KMS-11 (cell line): ENCODE measurements at regions not wholly inside any gene's neighbourhood (a gene's known extent, or its start where the extent isn't known, plus 50 kb on each side); places are given as distances from the start of the nearest gene placed in this dataset.

Experiments
- H2AFZ ChIP-seq: fragments of 200-600 bp; sonication (generic); 2 replicates; pipeline ENCODE4 v1.6.1; 2016; ENCODE audit warnings: antibody characterized with exemption, mixed run types, low read depth
- H3K27ac ChIP-seq: fragments of 200-600 bp; sonication (generic); 2 replicates; pipeline ENCODE4 v1.6.1; 2016; ENCODE audit warnings: mild to moderate bottlenecking, mixed run types
- H3K27me3 ChIP-seq: fragments of 200-600 bp; sonication (generic); 2 replicates; pipeline ENCODE4 v1.6.1; 2017; ENCODE audit warnings: mild to moderate bottlenecking, low read depth, mixed run types, moderate library complexity; ENCODE audit not compliant: insufficient read depth
- H3K36me3 ChIP-seq: fragments of 200-600 bp; sonication (generic); 2 replicates; pipeline ENCODE4 v1.6.1; 2017; ENCODE audit warnings: mild to moderate bottlenecking, mixed run types; ENCODE audit not compliant: insufficient read depth
- H3K4me1 ChIP-seq: fragments of 200-600 bp; sonication (generic); 2 replicates; pipeline ENCODE4 v1.6.1; 2016; ENCODE audit warnings: mild to moderate bottlenecking, low read depth, mixed run types; ENCODE audit not compliant: poor library complexity, severe bottlenecking
- H3K4me2 ChIP-seq: fragments of 200-600 bp; sonication (generic); 2 replicates; pipeline ENCODE4 v1.7.0; 2016; ENCODE audit warnings: mild to moderate bottlenecking, mixed run types
- H3K4me3 ChIP-seq: fragments of 200-600 bp; sonication (generic); IDR thresholded peaks from 2 replicates; pipeline ENCODE4 v1.6.1; 2017; ENCODE audit warnings: low read depth, low read length, mixed read lengths; ENCODE audit not compliant: insufficient read depth
- H3K79me2 ChIP-seq: fragments of 200-600 bp; sonication (generic); 2 replicates; pipeline ENCODE4 v1.6.1; 2016; ENCODE audit warnings: low read depth, mixed run types; ENCODE audit not compliant: insufficient read depth
- H3K9ac ChIP-seq: fragments of 200-600 bp; sonication (generic); 2 replicates; pipeline ENCODE4 v1.6.1; 2016; ENCODE audit warnings: mild to moderate bottlenecking, mixed run types
- H4K20me1 ChIP-seq: fragments of 200-600 bp; sonication (generic); 2 replicates; pipeline ENCODE4 v1.6.1; 2016; ENCODE audit warnings: mild to moderate bottlenecking, mixed run types; ENCODE audit not compliant: insufficient read depth
- TF ChIP-seq, protein P1 (sequence below): fragments of 200-600 bp; sonication (generic); conservative IDR thresholded peaks from 2 replicates; pipeline ENCODE4 v1.6.1; 2017; ENCODE audit warnings: low read depth, mild to moderate bottlenecking, antibody characterized with exemption, low read length, moderate library complexity, mixed read lengths

DNA sequence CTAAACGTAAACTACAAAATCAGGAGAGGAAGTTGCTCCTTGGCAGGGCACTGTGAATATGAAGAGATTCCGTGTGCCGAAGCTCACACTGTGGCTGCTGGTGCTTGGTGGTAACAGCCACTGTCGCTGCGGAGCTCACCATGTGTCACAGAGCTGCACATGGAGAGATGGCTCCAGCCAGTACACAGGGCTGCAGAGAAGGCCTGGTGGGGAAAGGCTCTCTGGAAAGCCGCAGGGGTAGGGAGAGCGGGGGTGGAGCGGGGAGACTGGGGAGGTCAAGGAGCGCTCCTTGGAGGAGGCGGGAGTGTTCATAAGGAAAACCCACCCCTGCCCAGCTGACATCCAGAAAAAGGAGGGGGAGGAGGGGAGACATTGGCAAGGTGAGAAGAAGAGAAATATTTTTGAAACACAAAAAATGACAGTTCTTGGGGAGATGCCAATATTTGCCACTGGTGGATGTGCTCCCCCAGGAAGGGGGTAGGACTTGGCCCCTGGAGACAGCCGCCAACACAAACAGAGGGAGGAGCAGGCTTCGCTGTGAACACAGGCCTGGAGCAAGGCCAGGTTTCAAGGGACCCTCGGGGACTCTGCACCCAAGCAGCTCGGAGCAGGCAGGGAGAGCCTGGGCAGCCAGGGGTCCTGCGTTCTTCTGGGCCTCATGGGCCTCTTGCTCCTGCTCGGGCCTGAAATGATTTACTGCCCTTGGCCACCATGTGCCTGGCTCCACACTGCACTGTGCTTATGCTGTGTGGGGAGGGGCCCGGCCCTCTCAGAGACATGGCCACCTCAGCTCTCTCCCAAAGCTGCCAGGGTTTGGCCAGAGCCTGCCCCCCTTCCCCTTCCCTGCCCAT, 102.6 kb upstream of the GLI2 start:
- no peaks in the 10 kb centered on the region for H3K36me3 ChIP-seq
- no peaks in the 10 kb centered on the region for H4K20me1 ChIP-seq
- H3K4me3 ChIP-seq, result no peak overlapping the region
- H2AFZ ChIP-seq, result no peak overlapping the region
- no peak overlapping the region for H3K9ac ChIP-seq
- H3K79me2 ChIP-seq, result no peaks in the 10 kb centered on the region
- H3K4me1 ChIP-seq, result no peaks in the 10 kb centered on the region
- TF ChIP-seq, protein P1, sequence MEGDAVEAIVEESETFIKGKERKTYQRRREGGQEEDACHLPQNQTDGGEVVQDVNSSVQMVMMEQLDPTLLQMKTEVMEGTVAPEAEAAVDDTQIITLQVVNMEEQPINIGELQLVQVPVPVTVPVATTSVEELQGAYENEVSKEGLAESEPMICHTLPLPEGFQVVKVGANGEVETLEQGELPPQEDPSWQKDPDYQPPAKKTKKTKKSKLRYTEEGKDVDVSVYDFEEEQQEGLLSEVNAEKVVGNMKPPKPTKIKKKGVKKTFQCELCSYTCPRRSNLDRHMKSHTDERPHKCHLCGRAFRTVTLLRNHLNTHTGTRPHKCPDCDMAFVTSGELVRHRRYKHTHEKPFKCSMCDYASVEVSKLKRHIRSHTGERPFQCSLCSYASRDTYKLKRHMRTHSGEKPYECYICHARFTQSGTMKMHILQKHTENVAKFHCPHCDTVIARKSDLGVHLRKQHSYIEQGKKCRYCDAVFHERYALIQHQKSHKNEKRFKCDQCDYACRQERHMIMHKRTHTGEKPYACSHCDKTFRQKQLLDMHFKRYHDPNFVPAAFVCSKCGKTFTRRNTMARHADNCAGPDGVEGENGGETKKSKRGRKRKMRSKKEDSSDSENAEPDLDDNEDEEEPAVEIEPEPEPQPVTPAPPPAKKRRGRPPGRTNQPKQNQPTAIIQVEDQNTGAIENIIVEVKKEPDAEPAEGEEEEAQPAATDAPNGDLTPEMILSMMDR, result no peak
- H3K4me2 ChIP-seq, result no peak overlapping the region
- H3K27me3 ChIP-seq, result no peaks in the 10 kb centered on the region
- no peak overlapping the region for H3K27ac ChIP-seq

DNA sequence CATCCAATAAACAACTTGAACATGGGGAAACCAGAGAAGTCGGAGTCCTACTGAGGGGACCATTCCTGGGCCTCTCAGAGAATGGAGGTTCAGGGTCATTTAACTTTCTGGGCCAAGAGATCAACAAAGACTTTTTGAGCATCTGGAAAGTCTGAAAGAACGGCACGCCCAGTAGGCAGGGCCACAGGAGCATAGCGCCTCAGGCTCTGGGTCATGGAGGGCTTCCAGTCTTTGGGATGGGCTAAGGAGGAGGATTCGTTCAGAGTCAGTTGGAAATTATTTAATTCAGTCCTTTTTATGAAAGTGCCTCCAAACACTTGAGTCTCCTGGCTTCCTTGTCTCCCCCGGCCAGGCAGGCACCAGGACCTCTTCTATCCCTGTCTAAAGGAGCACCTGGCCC, 101.1 kb upstream of the GLI2 start:
- Histone ChIP-seq H3K27me3 (no peaks in the 10 kb centered on the region), H3K9ac (no peak overlapping the region), H2AFZ (no peak overlapping the region), H4K20me1 (no peaks in the 10 kb centered on the region), H3K27ac (no peak overlapping the region), H3K4me1 (no peaks in the 10 kb centered on the region), H3K36me3 (no peaks in the 10 kb centered on the region), H3K4me3 (no peak overlapping the region), H3K4me2 (no peak overlapping the region), H3K79me2 (no peaks in the 10 kb centered on the region)
- TF ChIP-seq, protein P1, result no peak

DNA sequence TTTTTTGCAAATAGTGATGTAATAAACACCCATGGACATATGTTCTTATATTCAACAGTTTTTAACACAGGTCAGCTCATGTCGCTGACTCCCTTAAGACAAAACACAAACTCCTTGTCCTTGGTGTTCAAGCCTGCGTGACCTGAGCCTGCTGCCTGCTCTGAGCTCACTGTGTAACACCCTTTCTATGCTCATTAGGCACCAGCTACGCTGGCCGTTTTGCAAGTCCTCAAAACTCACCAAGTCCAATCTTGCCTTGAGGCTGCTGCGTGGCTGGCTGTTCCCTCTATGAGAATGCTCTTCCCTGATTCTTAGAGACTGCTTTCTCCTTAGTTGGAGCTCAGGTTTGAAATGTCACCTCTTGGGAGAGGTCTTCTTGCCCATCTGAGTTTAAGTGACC, 100.5 kb upstream of the GLI2 start:
- no peak overlapping the region for H3K9ac ChIP-seq
- H3K4me1 ChIP-seq, result no peaks in the 10 kb centered on the region
- no peaks in the 10 kb centered on the region for H3K36me3 ChIP-seq
- TF ChIP-seq, protein P1, result no peak
- H3K4me3 ChIP-seq, result no peak overlapping the region
- no peak overlapping the region for H2AFZ ChIP-seq
- no peak overlapping the region for H3K27ac ChIP-seq
- H3K4me2 ChIP-seq, result no peak overlapping the region
- H4K20me1 ChIP-seq, result no peaks in the 10 kb centered on the region
- H3K27me3 ChIP-seq, result no peaks in the 10 kb centered on the region
- no peaks in the 10 kb centered on the region for H3K79me2 ChIP-seq

- Histone ChIP-seq H3K4me1 (no peaks in the 10 kb centered on the region), H2AFZ (no peak overlapping the region), H3K9ac (no peak overlapping the region), H3K27me3 (no peaks in the 10 kb centered on the region), H4K20me1 (no peaks in the 10 kb centered on the region), H3K36me3 (no peaks in the 10 kb centered on the region), H3K4me3 (no peak overlapping the region), H3K4me2 (no peak overlapping the region), H3K27ac (no peak overlapping the region), H3K79me2 (no peaks in the 10 kb centered on the region)
- TF ChIP-seq, protein P1, result no peak
Observed at GRCh38 chr2:120637847-120638246, 97.8 kb upstream of the GLI2 start.
